Trophoblast cell (in vitro differentiated cells and primary cell): ENCODE measurements at regions not wholly inside any gene's neighbourhood (a gene's known extent, or its start where the extent isn't known, plus 50 kb on each side); places are given as distances from the start of the nearest gene placed in this dataset.

Experiments used
- DNase-seq, 2 donors: peaks; one replicate each; pipeline ENCODE4 v3.0.0-alpha.2; 2016
- H2AFZ ChIP-seq: 2 replicates; pipeline ENCODE4 v1.6.1; 2013; ENCODE audit warnings: low read length, moderate library complexity, mild to moderate bottlenecking; ENCODE audit not compliant: insufficient read depth, poor library complexity
- H2AK5ac ChIP-seq: 2 replicates; pipeline ENCODE4 v1.6.1; 2013; ENCODE audit warnings: mild to moderate bottlenecking, low read length
- H2BK120ac ChIP-seq: 2 replicates; pipeline ENCODE4 v1.6.1; 2013; ENCODE audit warnings: low read length, mild to moderate bottlenecking, moderate library complexity; ENCODE audit not compliant: insufficient read depth, poor library complexity
- H2BK12ac ChIP-seq: 2 replicates; pipeline ENCODE4 v1.6.1; 2013; ENCODE audit warnings: mild to moderate bottlenecking, low read length, moderate library complexity
- H2BK5ac ChIP-seq: 2 replicates; pipeline ENCODE4 v1.6.1; 2013; ENCODE audit warnings: low read length, low read depth, moderate library complexity, mild to moderate bottlenecking; ENCODE audit not compliant: poor library complexity
- H3K14ac ChIP-seq: 2 replicates; pipeline ENCODE4 v1.6.1; 2013; ENCODE audit warnings: mild to moderate bottlenecking, low read length
- H3K18ac ChIP-seq: 2 replicates; pipeline ENCODE4 v1.6.1; 2013; ENCODE audit warnings: mild to moderate bottlenecking, low read length
- H3K23ac ChIP-seq: 2 replicates; pipeline ENCODE4 v1.6.1; 2013; ENCODE audit warnings: low read length
- H3K27ac ChIP-seq: 2 replicates; pipeline ENCODE4 v1.5.1; 2013; ENCODE audit warnings: low read depth, mild to moderate bottlenecking, inconsistent platforms, low read length, moderate library complexity
- H3K27me3 ChIP-seq: 2 replicates; pipeline ENCODE4 v1.6.1; 2013; ENCODE audit warnings: inconsistent platforms, mild to moderate bottlenecking, low read length, moderate library complexity; ENCODE audit not compliant: insufficient read depth
- H3K36me3 ChIP-seq, 2 experiments: 1 replicate in 1 of 2; 2 replicates in 1 of 2; pipeline ENCODE4 v1.6.1; 2013; ENCODE audit warnings: low read length in 2 of 2, mild to moderate bottlenecking in 2 of 2, moderate library complexity in 1 of 2; ENCODE audit not compliant: insufficient read depth in 2 of 2, control insufficient read depth in 1 of 2
- H3K4ac ChIP-seq: 2 replicates; pipeline ENCODE4 v1.6.1; 2013; ENCODE audit warnings: low read depth, mild to moderate bottlenecking, low read length, moderate library complexity
- H3K4me1 ChIP-seq, 2 experiments: 1 replicate in 1 of 2; 2 replicates in 1 of 2; pipeline ENCODE4 v1.6.1; 2013; ENCODE audit warnings: low read length in 2 of 2, mild to moderate bottlenecking in 2 of 2, moderate library complexity in 1 of 2; ENCODE audit not compliant: insufficient read depth in 2 of 2, control insufficient read depth in 1 of 2
- H3K4me2 ChIP-seq: 2 replicates; pipeline ENCODE4 v1.6.1; 2013; ENCODE audit warnings: inconsistent platforms, mild to moderate bottlenecking, low read length, moderate library complexity
- H3K4me3 ChIP-seq: 2 replicates; pipeline ENCODE4 v1.5.1; 2013; ENCODE audit warnings: mild to moderate bottlenecking, low read depth, low read length, inconsistent platforms
- H3K79me1 ChIP-seq: one replicate; pipeline ENCODE4 v1.6.1; 2013; ENCODE audit warnings: low read length
- H3K79me2 ChIP-seq: 2 replicates; pipeline ENCODE4 v1.6.1; 2013; ENCODE audit warnings: low read length, mild to moderate bottlenecking; ENCODE audit not compliant: control insufficient read depth, insufficient read depth, poor library complexity
- H3K9ac ChIP-seq: 2 replicates; pipeline ENCODE4 v1.6.1; 2013; ENCODE audit warnings: mild to moderate bottlenecking, low read length
- H3K9me3 ChIP-seq: 2 replicates; pipeline ENCODE4 v1.6.1; 2013; ENCODE audit warnings: low read depth, mild to moderate bottlenecking, control low read depth, inconsistent platforms, low read length; ENCODE audit not compliant: insufficient read depth
- H4K12ac ChIP-seq: 2 replicates; pipeline ENCODE4 v1.6.1; 2013; ENCODE audit warnings: low read depth, mild to moderate bottlenecking, low read length, moderate library complexity
- H4K8ac ChIP-seq: 2 replicates; pipeline ENCODE4 v1.6.1; 2013; ENCODE audit warnings: low read depth, mild to moderate bottlenecking, low read length, moderate library complexity
- H4K91ac ChIP-seq: one replicate; pipeline ENCODE4 v1.6.1; 2013; ENCODE audit warnings: low read depth, mild to moderate bottlenecking, low read length, moderate library complexity
- WGBS: extraction: QIAGEN DNeasy Blood & Tissue Kit; methylation state at CpG from one replicate; pipeline ENCODE4 v1.1.7; 2013; ENCODE audit warnings: missing lambda C conversion rate; ENCODE audit not compliant: insufficient read length, insufficient coverage; ENCODE audit errors: extremely low coverage; 5-methylcytosine and 5-hydroxymethylcytosine counted together

DNA sequence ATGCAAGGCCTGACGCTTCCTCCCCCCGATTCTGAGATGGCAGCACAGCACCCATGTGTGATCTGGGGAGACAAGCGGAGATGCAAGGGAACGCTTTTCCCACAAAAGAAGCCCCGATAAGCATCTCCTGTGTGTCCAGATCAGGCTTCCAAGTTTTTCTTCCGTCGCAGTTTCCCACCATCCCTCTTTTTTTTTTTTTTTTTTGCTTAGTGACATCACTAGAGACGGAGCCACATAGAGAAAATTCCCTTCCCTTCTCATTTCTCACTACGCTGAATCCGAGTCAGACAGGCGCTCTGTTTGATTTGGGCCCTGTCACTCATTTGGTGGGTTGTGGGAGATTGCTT is 160.9 kb downstream of the HSD17B3 start:
- Histone ChIP-seq H3K9ac (no peak overlapping the region), H3K36me3 (no peaks in the 10 kb centered on the region), H3K14ac (no peak overlapping the region), H3K27me3 (no peaks in the 10 kb centered on the region), H3K27ac (no peak overlapping the region), H2BK120ac (no peak overlapping the region), H3K79me2 (peaks cover 1% of the 10 kb centered on the region), H3K4ac (no peak overlapping the region), H3K18ac (no peak overlapping the region), H2AFZ (no peak overlapping the region), H2AK5ac (no peak overlapping the region), H3K4me1 (no peaks in the 10 kb centered on the region), H2BK12ac (no peak overlapping the region), H4K8ac (no peak overlapping the region), H2BK5ac (no peak overlapping the region), H4K12ac (no peak overlapping the region), H3K79me1 (no peaks in the 10 kb centered on the region), H3K4me2 (no peak overlapping the region), H4K91ac (no peak overlapping the region), H3K23ac (no peak overlapping the region), H3K9me3 (no peaks in the 10 kb centered on the region), H3K4me3 (no peak overlapping the region)
- no CpG with 5 or more reads among the region's 11 CpGs for WGBS
- DNase-seq: no peak

DNA sequence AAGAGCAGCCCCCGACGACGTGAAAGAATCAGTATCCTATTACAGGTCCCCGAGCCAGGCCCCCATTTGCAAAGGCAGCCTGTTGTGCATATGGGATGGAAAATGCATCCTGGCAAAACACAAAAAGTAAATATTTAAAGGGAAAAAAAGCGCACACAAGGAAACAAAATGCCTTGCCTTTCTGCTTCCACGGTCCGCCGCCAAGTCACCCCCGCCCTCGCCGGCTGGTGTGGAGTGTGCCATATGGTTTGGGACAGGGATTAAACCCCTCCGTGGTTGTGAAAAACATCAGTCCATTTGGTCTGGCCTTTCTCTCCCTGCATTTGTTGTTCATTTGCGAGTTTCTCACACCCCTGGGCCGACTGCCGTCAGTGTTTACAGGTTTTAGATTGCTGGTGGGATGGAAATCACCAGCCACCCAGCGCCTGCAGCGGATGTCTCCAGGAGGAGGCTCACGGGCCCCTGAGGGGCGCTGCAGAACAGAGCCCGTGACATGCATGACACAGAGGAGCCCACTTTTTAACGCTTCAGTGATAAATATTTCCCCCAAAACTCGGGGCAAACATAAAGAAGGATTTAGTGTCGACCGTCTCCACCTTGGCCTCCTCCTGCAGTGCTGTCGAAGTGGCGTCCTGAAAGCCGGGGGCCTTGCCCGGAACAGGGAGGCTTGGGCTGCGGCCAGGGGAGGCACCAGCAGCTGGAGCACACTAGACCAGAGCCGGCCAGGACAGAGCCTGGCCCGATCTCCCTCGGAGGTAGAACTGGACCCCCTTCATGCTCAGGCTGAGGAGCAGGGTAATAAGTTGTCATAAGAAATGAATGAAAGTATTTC is 161.5 kb downstream of the HSD17B3 start:
- no peak overlapping the region for H4K91ac ChIP-seq
- H2BK12ac ChIP-seq: no peak overlapping the region
- no peak overlapping the region for H3K9ac ChIP-seq
- H3K79me1 ChIP-seq: no peaks in the 10 kb centered on the region
- H4K8ac ChIP-seq: no peak overlapping the region
- no CpG with 5 or more reads among the region's 32 CpGs for WGBS
- peaks cover 1% of the 10 kb centered on the region for H3K79me2 ChIP-seq
- H3K4me3 ChIP-seq: no peak overlapping the region
- no peak overlapping the region for H2BK5ac ChIP-seq
- no peaks in the 10 kb centered on the region for H3K9me3 ChIP-seq
- no peak overlapping the region for H3K4ac ChIP-seq
- H4K12ac ChIP-seq: no peak overlapping the region
- no peak overlapping the region for H3K14ac ChIP-seq
- no peaks in the 10 kb centered on the region for H3K36me3 ChIP-seq
- DNase-seq: no peak
- H3K27me3 ChIP-seq: no peaks in the 10 kb centered on the region
- no peak overlapping the region for H2BK120ac ChIP-seq
- H3K27ac ChIP-seq: no peak overlapping the region
- no peak overlapping the region for H3K4me2 ChIP-seq
- no peak overlapping the region for H3K18ac ChIP-seq
- no peak overlapping the region for H2AFZ ChIP-seq
- H3K23ac ChIP-seq: no peak overlapping the region
- no peak overlapping the region for H2AK5ac ChIP-seq
- H3K4me1 ChIP-seq: no peaks in the 10 kb centered on the region

DNA sequence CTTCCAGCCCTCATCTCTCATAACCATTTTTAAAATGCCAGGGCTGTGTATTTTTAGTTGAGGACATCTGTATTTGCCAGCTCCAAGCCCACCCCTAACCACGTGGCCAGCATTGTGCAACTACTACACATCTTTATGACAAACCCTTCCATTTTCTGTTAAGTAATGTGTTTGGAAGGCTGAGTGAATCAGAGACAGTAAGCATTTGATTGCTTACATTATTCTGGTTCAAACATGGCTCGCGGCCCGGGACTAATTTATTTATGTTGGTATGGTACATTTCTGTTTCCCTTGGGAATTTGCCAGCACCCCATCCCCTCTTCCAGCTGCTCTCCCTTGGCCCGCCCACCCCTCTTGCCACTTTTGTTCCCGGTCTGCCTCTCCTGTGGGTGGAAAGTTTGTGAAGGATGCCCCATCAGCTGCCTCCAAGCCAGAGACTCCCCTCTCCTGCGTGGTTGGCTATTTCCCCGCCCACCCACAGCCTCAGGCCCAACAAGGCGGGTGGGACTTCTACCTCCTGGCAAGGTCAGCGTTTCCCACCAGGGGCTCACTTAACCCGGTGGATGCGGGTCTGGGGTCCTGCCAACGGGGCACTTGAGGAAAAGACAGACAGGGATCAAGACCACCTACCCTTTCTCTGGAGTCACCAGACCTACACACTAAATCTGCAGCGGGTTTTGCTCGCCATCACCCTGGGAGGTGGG is 162.2 kb downstream of the HSD17B3 start:
- H3K27ac ChIP-seq: no peak overlapping the region
- no peaks in the 10 kb centered on the region for H3K27me3 ChIP-seq
- H2BK12ac ChIP-seq: no peak overlapping the region
- no peaks in the 10 kb centered on the region for H3K9me3 ChIP-seq
- no peak overlapping the region for H2AK5ac ChIP-seq
- no peaks in the 10 kb centered on the region for H3K36me3 ChIP-seq
- peaks cover 1% of the 10 kb centered on the region for H3K79me2 ChIP-seq
- H2AFZ ChIP-seq: no peak overlapping the region
- no peak overlapping the region for H3K23ac ChIP-seq
- H4K8ac ChIP-seq: no peak overlapping the region
- WGBS: no CpG with 5 or more reads among the region's 15 CpGs
- peak; percentile 3 to 9 for DNase-seq
- H3K4me2 ChIP-seq: no peak overlapping the region
- no peak overlapping the region for H4K91ac ChIP-seq
- H4K12ac ChIP-seq: no peak overlapping the region
- H3K4me1 ChIP-seq: no peaks in the 10 kb centered on the region
- H3K4ac ChIP-seq: no peak overlapping the region
- no peak overlapping the region for H3K4me3 ChIP-seq
- H3K18ac ChIP-seq: no peak overlapping the region
- no peak overlapping the region for H3K9ac ChIP-seq
- no peaks in the 10 kb centered on the region for H3K79me1 ChIP-seq
- no peak overlapping the region for H3K14ac ChIP-seq
- no peak overlapping the region for H2BK5ac ChIP-seq
- no peak overlapping the region for H2BK120ac ChIP-seq

DNA sequence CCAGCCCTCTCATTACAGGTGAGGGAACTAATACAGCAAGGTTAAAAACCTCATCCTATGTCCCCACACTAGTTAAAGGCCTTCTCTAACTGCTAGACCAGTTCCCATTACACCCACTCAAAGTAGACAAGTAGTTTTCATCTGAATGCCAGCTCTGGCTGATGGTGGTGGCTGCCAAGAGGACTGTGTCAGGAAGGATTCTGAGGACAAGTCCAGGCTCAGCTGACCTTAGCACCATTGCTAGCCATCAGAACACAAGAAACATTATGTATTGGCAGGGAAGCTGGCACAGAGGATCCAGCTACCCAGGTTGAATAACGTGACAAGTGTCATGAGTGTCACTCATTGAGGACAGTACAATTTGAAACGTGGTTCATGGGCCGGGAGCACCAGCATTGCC is 163.4 kb downstream of the HSD17B3 start:
- no peaks in the 10 kb centered on the region for H3K9me3 ChIP-seq

More for the DNA sequence above, 163.4 kb downstream of the HSD17B3 start:
- Histone ChIP-seq H3K4me3 (no peak overlapping the region), H3K4ac (no peak overlapping the region), H2BK120ac (no peak overlapping the region), H3K18ac (no peak overlapping the region), H3K79me1 (no peaks in the 10 kb centered on the region), H4K12ac (no peak overlapping the region), H3K14ac (no peak overlapping the region), H2AFZ (no peak overlapping the region), H3K36me3 (no peaks in the 10 kb centered on the region), H2BK5ac (no peak overlapping the region), H3K23ac (no peak overlapping the region), H2AK5ac (no peak overlapping the region), H3K27me3 (no peaks in the 10 kb centered on the region), H3K4me1 (no peaks in the 10 kb centered on the region), H4K8ac (no peak overlapping the region), H4K91ac (no peak overlapping the region), H3K4me2 (no peak overlapping the region), H2BK12ac (no peak overlapping the region), H3K9ac (no peak overlapping the region), H3K27ac (no peak overlapping the region), H3K79me2 (no peaks in the 10 kb centered on the region)
- DNase-seq: no peak
- WGBS: no CpG with 5 or more reads among the region's 3 CpGs
